ENCODE measurements at regions not wholly inside any gene's neighbourhood (a gene's known extent, or its start where the extent isn't known, plus 50 kb on each side); places are given as distances from the start of the nearest gene placed in this dataset.

DNA sequence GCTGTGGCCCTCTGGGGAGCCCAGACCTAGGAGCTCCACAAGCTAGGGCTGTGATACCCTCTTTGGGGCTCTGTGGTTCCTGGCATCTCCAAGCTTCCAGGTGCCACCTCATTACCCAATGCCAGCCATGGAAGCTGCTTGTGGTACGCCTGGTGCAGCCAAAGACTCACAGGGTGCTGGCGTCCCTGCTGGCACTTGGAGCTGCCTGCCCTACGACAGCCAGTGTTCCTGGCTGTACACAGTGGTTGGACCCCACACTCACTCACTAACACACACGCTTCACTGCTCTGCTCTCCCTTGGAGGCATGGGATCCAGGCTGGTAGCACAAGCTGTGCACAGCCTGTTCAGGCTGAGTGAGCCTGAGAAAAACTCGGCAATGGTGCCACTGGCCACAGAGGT lies 894.1 kb upstream of the PHF14 start:
- TF ChIP-seq ZNF350 (tag by site-specific recombination; IDR thresholded peaks at IDR 0.05) (no peak), YY1 (tag by site-specific recombination; IDR thresholded peaks at IDR 0.05) (no peak), ZNF274 (IDR thresholded peaks at IDR 0.05; ENCODE audit: low read length) (no peak), ZNF274 (tag by site-specific recombination; IDR thresholded peaks at IDR 0.05; ENCODE audit: borderline replicate concordance) (no peak), ZNF623 (tag by site-specific recombination; IDR thresholded peaks at IDR 0.05) (no peak), ZNF416 (tag by site-specific recombination; IDR thresholded peaks at IDR 0.05) (no peak), ZNF501 (tag by site-specific recombination; IDR thresholded peaks at IDR 0.05) (no peak), KLF10 (tag by site-specific recombination; IDR thresholded peaks at IDR 0.05) (no peak), ZNF248 (tag by site-specific recombination; IDR thresholded peaks at IDR 0.05) (no peak), ZNF121 (tag by site-specific recombination; IDR thresholded peaks at IDR 0.05) (no peak), ZNF830 (tag by site-specific recombination; IDR thresholded peaks at IDR 0.05; ENCODE audit: low read depth) (no peak), GLIS1 (tag by site-specific recombination; IDR thresholded peaks at IDR 0.05) (no peak)
- TF ChIP-seq, protein P1, sequence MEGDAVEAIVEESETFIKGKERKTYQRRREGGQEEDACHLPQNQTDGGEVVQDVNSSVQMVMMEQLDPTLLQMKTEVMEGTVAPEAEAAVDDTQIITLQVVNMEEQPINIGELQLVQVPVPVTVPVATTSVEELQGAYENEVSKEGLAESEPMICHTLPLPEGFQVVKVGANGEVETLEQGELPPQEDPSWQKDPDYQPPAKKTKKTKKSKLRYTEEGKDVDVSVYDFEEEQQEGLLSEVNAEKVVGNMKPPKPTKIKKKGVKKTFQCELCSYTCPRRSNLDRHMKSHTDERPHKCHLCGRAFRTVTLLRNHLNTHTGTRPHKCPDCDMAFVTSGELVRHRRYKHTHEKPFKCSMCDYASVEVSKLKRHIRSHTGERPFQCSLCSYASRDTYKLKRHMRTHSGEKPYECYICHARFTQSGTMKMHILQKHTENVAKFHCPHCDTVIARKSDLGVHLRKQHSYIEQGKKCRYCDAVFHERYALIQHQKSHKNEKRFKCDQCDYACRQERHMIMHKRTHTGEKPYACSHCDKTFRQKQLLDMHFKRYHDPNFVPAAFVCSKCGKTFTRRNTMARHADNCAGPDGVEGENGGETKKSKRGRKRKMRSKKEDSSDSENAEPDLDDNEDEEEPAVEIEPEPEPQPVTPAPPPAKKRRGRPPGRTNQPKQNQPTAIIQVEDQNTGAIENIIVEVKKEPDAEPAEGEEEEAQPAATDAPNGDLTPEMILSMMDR (tag by site-specific recombination; IDR thresholded peaks at IDR 0.05): no peak
- TF ChIP-seq, protein P2, sequence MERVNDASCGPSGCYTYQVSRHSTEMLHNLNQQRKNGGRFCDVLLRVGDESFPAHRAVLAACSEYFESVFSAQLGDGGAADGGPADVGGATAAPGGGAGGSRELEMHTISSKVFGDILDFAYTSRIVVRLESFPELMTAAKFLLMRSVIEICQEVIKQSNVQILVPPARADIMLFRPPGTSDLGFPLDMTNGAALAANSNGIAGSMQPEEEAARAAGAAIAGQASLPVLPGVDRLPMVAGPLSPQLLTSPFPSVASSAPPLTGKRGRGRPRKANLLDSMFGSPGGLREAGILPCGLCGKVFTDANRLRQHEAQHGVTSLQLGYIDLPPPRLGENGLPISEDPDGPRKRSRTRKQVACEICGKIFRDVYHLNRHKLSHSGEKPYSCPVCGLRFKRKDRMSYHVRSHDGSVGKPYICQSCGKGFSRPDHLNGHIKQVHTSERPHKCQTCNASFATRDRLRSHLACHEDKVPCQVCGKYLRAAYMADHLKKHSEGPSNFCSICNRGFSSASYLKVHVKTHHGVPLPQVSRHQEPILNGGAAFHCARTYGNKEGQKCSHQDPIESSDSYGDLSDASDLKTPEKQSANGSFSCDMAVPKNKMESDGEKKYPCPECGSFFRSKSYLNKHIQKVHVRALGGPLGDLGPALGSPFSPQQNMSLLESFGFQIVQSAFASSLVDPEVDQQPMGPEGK (tag by site-specific recombination; IDR thresholded peaks at IDR 0.05): no peak

All from HEK293 (cell line).